GM18873 (cell line): ENCODE measurements at regions not wholly inside any gene's neighbourhood (a gene's known extent, or its start where the extent isn't known, plus 50 kb on each side); places are given as distances from the start of the nearest gene placed in this dataset.
"Not testable (repeated sequence)": the region's sequence is repeated elsewhere in the genome, so short reads cannot be mapped to it uniquely, and the experiment has no call there.

Experiments
- ATAC-seq: cut with Tn5 transposase; IDR thresholded peaks from one replicate; pipeline ENCODE4 v1.9.1; 2021; ENCODE audit warnings: mild to moderate bottlenecking, moderate library complexity, moderate number of reproducible peaks; ENCODE audit not compliant: unreplicated experiment, low FRiP score

DNA sequence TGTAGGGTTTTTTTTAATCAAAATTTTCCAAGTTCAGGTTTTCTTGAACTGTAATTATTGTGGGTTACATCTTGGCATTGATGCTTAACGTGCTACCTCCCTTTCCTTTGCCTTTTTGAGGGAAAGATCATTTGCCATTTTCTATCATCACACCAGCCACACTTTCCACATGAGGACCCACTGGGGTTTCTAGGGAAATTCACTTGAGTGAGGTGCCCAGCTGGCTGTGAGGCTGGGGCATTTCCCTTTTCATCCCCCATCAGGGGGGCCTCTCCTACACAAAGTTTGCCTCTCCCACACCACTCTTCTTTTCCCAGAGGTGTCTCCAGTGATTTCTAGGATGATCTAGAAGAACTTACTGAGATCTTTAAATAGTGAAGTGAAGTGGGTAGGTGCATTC is 335.7 kb downstream of the BMP4 start:
- ATAC-seq, result no peak

- no peak for ATAC-seq
These were observed 336.3 kb downstream of the BMP4 start for GRCh38 chr14:53620317-53620716.

DNA sequence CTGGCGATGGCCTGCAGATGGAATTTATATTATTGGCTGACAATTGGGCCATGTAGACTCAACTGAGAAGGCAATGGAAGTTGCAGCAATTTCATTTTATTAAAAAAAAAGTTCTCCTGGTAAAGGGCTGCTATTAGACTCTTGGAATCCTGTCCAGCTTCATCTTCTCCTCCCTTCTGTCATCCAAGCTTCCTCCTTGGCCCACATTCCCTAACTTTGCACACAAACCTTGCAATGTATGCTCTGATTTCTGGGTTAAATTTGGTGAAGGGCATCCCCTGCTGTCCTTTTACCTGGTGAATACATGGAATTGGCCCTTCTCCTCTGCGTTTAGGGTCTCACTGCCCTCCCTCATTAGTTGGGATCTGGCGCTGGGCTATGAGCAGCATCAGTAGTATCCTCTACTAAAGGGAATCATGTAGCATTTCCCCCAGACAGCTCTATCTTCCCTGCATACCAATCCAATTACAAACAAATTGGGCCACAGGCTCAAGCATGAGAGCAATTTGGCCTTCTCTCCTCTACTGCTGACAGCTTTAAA is 336.9 kb downstream of the BMP4 start:
- ATAC-seq, result no peak

- not testable (repeated sequence) for ATAC-seq
These were observed 340.1 kb downstream of the BMP4 start for GRCh38 chr14:53616536-53616935.

- ATAC-seq, result no peak
These were observed 341.4 kb downstream of the BMP4 start for GRCh38 chr14:53615252-53615651.

DNA sequence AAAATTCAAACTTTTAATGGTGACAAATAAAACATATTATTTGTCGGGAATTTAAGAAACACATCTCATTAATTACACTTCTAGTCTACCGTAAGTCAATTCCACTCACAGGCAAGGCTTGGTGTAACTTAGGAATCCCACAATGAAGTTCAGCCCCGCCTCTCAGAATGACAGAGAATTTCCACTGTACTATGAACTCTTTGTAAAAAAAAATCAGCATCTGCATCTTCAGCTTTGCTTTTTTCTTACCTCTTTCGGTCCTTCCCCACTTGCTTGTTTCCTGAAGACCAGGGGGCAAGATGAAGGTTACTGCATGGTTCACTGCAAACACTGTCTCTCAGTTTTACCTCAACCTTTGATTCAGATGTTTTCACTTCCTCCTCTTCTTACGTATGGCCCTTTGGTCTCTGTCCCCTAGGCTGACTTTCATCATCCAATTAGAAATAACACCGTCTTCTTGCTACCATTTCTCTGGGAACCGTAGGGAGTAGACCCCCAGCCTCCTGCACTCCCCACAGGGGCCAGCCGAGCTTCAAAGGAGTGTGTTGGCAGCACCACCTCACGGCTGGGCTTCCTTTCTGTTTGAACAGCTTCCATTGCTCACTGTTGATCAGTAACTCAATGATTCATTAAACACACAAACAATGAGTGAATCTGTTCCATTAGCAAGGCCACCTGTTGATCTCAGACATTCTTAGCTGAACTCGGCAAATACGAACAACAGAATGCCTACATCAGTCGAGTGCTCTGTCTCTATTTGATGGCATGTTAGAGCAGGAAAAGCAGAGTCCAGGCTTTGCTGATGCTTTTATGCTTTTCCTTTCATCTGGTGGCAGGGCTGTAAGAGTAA is 343.0 kb downstream of the BMP4 start:
- ATAC-seq, result peak; percentile 96

DNA sequence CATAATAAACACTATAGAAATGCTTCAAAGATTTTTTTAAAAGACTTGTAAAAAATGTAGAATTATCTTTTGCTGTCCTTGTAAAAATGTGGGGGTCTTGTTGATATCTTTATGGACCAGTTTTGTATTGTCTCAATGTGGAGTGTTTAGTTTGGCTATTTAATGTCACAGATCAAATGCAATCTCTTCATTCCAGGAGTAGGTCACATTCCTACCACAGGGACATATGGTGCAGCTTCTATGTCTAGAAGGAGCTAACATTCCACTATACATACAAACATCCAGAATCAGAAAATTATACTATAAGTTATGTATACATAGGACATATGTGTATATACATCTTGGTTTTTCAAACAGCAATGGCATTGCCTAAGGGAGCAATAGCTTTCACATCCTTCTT is 345.7 kb downstream of the BMP4 start:
- ATAC-seq, result no peak

- ATAC-seq, result no peak
These were observed 347.6 kb downstream of the BMP4 start for GRCh38 chr14:53609009-53609408.

DNA sequence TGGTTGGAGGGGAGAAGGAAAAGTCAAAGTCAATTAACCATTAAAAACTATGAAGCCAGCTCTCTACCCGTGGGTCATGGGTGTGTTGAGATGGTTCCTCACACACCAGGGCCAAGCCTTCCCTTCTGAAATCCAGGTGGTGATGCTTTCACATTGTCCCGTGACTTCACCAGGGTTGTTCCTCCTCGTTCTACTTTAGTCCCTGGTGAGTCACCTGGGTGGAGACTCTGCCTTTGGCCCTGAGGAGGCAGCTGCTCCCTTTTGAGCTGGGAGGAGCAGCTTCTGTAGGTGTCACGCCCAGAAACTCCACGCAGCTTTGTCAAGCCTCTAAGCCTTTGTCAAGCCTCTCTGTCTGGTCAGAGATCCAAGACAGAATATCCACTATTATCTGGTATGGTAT is 348.3 kb downstream of the BMP4 start:
- ATAC-seq, result no peak

GRCh38 chr14:53606203-53606602 is 350.4 kb downstream of the BMP4 start:
- no peak for ATAC-seq

DNA sequence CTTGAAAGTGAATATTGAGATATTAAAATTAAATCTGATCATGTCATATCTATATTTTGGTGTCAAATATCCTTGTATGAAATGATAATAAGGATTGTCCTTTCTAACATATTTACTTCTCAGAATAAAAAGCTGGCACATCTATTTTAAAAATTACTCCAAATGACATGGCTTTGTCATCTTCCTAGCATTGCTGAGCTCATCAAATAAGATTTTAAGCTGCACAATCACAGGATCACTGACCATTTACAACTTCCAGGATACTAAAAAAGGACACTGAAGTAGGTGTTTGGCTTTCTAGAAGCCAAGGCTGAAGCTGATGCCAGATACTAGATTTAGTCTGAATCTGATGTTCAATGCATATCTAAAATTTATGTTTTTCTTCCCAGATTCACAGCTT is 351.1 kb downstream of the BMP4 start:
- ATAC-seq, result no peak

GRCh38 chr14:53603994-53604393 is 352.6 kb downstream of the BMP4 start:
- ATAC-seq, result no peak

- no peak for ATAC-seq
These were observed 355.2 kb downstream of the BMP4 start for GRCh38 chr14:53601409-53601808.

DNA sequence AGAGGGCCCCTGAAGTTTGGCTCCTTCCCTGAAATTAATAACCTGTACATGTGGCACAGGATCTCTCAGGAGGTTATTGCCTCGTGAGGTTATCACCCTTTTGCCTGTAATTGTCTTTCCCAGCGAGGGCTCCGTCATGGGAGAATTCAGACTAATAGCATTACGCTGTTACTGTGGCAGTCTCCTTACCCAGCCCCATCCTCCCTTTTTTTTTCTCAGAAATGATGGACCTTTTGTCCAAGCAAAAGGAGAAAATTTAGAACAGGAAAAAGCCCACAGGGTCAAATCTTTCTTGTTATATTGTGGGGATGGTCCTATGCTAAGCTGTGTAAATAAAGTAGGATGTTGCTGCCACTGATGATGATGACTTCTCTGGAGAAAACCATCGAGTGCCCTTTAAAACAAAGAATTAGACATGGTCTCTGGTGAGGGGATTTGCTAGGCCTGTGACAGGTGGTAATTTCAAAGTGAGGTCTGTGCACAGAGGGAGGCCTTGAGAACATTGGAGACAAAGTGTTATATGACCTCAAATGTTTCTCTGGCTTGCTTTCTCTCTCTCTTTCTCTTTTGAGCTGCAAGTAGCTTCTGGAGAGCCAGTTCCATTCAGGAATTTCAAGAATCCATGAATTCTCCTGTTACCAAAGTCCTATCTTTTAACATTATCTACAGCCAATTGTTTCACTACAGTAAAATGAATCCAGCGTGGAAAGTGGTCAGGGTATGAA is 357.2 kb downstream of the BMP4 start:
- no peak for ATAC-seq

GRCh38 chr14:53596853-53597525 is 359.6 kb downstream of the BMP4 start:
- no peak for ATAC-seq

- ATAC-seq, result no peak
These were observed 364.8 kb downstream of the BMP4 start for GRCh38 chr14:53591816-53592215.

DNA sequence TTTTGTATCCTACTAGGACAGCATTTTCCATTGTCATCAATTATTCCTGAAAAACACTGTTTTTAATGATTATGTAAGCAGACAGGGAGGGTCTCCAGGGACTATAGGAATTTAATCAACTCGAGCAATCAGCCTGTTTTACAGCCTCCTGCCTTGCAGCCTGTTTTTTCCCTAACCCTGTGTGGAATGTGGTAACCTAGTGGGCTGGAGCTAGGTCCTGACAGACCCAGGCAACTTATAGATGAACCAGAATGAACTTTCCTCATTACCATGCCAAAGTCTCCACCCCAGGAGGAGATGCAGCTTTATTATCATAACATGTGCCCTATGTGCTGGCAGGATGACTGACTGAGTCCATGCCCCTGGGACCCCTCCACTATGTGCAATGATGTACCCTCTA is 375.1 kb downstream of the BMP4 start:
- no peak for ATAC-seq

DNA sequence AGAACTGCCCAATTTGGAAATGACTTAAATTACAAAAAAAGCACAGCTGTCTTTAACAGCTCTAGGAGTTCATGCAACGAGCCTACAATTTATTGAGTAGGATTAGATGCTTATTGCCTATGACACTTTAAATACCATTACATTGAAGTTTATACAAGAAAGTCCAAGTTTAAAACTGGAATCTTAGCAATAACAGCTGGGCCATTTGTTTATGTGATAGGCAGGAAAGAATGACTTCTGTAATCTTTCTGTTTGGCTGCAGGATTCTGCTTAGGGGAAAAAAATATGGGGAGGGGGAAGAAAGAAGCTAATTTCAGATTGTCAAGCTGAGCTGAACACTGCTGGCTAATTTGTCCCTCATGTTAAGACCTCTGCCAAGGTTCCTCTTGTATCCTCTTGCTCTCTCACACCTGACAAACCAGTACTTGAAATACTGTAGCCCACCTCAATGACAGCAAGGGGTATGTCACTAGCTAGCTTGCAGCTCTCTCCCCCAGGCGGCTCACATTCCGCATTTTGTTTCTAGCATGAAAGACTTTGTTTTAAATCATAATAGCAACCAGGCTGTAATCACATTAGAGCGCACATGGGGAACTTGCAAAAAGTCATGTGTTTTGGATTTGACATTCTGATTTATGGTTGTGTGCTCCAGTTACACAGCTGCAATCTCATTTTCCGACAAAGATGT is 384.8 kb downstream of the BMP4 start:
- no peak for ATAC-seq

DNA sequence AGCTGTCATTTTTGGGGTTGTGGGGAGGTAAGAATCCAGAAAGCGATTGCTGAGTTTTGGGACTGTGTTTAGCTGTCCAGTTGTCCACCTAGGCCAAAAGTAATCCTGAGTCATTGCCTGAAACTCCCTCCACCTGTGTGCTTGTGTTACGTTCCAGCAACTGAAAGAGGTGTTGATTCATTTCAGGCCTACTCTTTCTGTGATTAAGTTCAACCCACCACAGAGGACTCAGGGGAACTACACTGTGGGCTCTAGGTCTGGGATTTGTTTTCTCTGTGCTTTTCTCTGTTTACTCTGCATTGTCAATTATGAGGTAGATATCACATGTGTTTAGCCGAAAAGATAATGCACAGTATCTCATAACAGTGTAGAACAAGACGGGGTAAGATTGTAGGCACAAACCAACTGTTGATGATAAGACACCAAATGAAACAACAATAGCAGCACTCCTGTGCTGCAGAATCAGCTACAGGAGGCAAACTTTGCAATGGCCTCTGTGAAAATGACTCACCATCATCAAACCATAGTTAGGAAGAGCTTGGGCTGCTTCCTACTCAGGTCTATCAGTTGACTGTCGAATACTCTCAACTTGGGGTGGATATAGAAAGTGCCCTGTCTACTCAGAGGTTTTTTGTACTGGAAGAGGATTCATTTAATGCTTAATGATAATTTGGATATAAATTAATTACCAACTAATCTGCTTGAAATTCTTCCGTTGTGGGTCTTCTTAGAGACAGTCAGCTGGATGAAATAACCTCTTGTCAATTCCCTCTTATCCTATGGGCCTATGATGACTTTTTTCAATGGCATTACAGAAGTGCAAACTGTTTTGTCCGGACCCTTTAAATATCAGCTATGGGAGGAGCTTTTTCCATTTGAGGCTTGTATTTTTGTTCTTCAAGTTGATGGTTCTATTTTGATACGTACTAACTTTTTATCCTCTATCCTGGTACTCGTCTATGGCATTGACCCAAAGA is 385.9 kb downstream of the BMP4 start:
- ATAC-seq, result peak; percentile 96
